Naive B cell (primary cell): ENCODE measurements at regions not wholly inside any gene's neighbourhood (a gene's known extent, or its start where the extent isn't known, plus 50 kb on each side); places are given as distances from the start of the nearest gene placed in this dataset.

Experiments
- ATAC-seq, 2 donors: fragments of 150-1000 bp; cut with Tn5 transposase; 2 replicates each; pipeline ENCODE4 v1.10.0; 2021; ENCODE audit warnings: low read depth in 2 of 2, mild to moderate bottlenecking in 2 of 2, moderate library complexity in 2 of 2
- DNase-seq: peaks from one replicate; pipeline ENCODE4 v3.0.0; 2022
- H3K27ac Mint-ChIP-seq, 6 donors: one replicate each; pipeline ENCODE4 v1.8.0; 2020 to 2022; ENCODE audit warnings: mild to moderate bottlenecking in 6 of 6, mixed read lengths in 6 of 6, moderate library complexity in 5 of 6, inconsistent platforms in 2 of 6
- H3K27me3 Mint-ChIP-seq, 3 donors: one replicate each; pipeline ENCODE4 v1.8.0; 2021 to 2022; ENCODE audit warnings: mixed read lengths in 3 of 3, mild to moderate bottlenecking in 1 of 3
- H3K36me3 Mint-ChIP-seq, 2 donors: one replicate each; pipeline ENCODE4 v1.8.0; 2020 to 2022; ENCODE audit warnings: mixed read lengths in 2 of 2, inconsistent platforms in 1 of 2, mild to moderate bottlenecking in 1 of 2
- H3K4me1 Mint-ChIP-seq, 3 donors: one replicate each; pipeline ENCODE4 v1.8.0; 2020 to 2022; ENCODE audit warnings: mixed read lengths in 3 of 3, inconsistent platforms in 1 of 3, mild to moderate bottlenecking in 1 of 3, moderate library complexity in 1 of 3
- H3K4me3 Mint-ChIP-seq, 8 donors: one replicate each; pipeline ENCODE4 v1.8.0; 2020 to 2022; ENCODE audit warnings: mild to moderate bottlenecking in 8 of 8, mixed read lengths in 8 of 8, moderate library complexity in 8 of 8, inconsistent platforms in 2 of 8
- H3K9me3 Mint-ChIP-seq, 7 donors: one replicate each; pipeline ENCODE4 v1.8.0; 2020 to 2022; ENCODE audit warnings: mixed read lengths in 7 of 7, mild to moderate bottlenecking in 5 of 7, inconsistent platforms in 2 of 7, moderate library complexity in 1 of 7

GRCh38 chr5:37893434-37894134, 53.7 kb upstream of the GDNF start:
- DNase-seq (no peak), ATAC-seq (no peak)
- H3K27ac Mint-ChIP-seq, result peak overlapping the region in 1 of 6 donors; percentile 4
- no peaks in the 10 kb centered on the region for H3K4me1 Mint-ChIP-seq
- H3K27me3 Mint-ChIP-seq, result peaks cover 3 to 14% (median 9%) of the 10 kb centered on the region in 3 donors
- peaks cover 0 to 6% (median 2%) of the 10 kb centered on the region in 7 donors for H3K9me3 Mint-ChIP-seq
- no peak overlapping the region for H3K4me3 Mint-ChIP-seq
- H3K36me3 Mint-ChIP-seq, result no peaks in the 10 kb centered on the region

DNA sequence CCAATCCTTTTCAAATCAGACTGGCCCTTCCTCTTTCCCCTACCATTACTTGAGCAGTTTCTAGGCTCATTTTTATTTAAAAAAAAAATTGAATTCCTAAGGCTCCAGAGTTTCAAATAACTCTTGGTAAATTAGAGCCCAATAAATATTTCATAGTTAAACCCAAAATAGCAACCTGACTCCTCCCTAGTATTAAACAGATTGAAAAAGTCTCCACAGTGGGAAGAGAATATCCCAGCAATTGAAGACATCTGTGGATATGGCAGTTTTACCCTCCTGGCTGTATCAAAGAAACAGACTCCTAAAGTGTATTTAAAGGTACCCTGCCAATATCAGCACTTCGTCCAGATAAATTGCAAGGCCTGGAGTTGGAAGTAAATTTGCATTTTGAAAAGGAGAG, 52.7 kb upstream of the GDNF start:
- DNase-seq (no peak), ATAC-seq (no peak)
- Mint-ChIP-seq H3K27me3 (peaks cover 0 to 15% (median 5%) of the 10 kb centered on the region in 3 donors), H3K27ac (no peak overlapping the region), H3K9me3 (peaks cover 0 to 4% (median 2%) of the 10 kb centered on the region in 7 donors), H3K4me1 (no peaks in the 10 kb centered on the region), H3K36me3 (no peaks in the 10 kb centered on the region), H3K4me3 (no peak overlapping the region)

GRCh38 chr5:37891832-37892231, 52.0 kb upstream of the GDNF start:
- ATAC-seq (no peak), DNase-seq (no peak)
- H3K4me1 Mint-ChIP-seq, result no peaks in the 10 kb centered on the region
- H3K36me3 Mint-ChIP-seq, result no peaks in the 10 kb centered on the region
- H3K27ac Mint-ChIP-seq, result no peak overlapping the region
- peaks cover 0 to 4% (median 2%) of the 10 kb centered on the region in 7 donors for H3K9me3 Mint-ChIP-seq
- peaks cover 0 to 9% (median 0%) of the 10 kb centered on the region in 3 donors for H3K27me3 Mint-ChIP-seq
- no peak overlapping the region for H3K4me3 Mint-ChIP-seq

DNA sequence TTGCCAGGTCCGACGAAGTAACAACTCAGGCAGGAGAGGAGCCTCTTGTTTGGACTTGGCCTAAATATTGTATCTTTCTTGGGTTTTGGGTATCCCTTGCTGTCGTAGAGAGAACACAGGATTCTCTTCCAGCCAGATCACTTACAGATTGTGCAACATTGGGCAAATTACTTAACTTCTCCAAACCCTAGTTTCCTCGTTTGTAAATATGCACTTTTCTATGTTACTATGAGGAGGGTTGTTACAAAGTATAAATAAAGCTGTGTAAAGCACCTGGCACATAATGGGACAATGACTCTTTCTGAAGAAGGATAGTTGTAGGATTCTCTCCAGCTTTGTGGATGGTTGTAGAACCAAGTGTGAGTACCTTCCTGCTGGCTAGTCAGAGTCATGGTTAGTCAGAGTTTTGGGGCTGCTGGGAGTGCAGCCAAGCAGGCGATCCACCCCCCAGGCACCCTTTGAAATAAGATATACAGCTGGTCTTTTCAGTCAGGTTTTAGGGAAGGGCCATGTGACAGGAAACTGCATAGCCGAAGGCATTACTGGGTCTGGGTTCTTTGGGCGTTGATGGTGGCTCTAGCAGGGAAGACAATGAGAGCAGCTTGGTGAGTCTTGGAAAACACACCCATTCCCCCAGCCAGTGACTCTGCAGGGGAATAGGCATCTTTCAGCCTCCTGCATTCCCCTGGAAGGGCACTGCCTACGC, 49.9 kb upstream of the GDNF start:
- DNase-seq (no peak), ATAC-seq (no peak)
- Mint-ChIP-seq H3K27ac (no peak overlapping the region), H3K9me3 (peaks cover 0 to 5% (median 2%) of the 10 kb centered on the region in 7 donors), H3K27me3 (peaks cover 0 to 12% (median 7%) of the 10 kb centered on the region in 3 donors), H3K4me1 (no peaks in the 10 kb centered on the region), H3K4me3 (no peak overlapping the region), H3K36me3 (no peaks in the 10 kb centered on the region)
